Astrocyte (in vitro differentiated cells and primary cell): ENCODE measurements at regions not wholly inside any gene's neighbourhood (a gene's known extent, or its start where the extent isn't known, plus 50 kb on each side); places are given as distances from the start of the nearest gene placed in this dataset.

Source experiments
- DNase-seq: peaks from one replicate; pipeline ENCODE4 v3.0.0-alpha.2; 2010; ENCODE audit warnings: low read depth
- FAIRE-seq: peaks from 2 replicates; lab custom pipeline; 2011; peaks lifted over from hg19 to GRCh38; lab: Jason Lieb, UNC
- H2AFZ ChIP-seq: 2 replicates; pipeline ENCODE4 v1.6.0; 2012; ENCODE audit warnings: low read depth, low read length, inconsistent platforms
- H3K27ac ChIP-seq: 2 replicates; pipeline ENCODE4 v1.5.1; 2011; ENCODE audit warnings: low read depth, low read length, inconsistent platforms
- H3K27me3 ChIP-seq: 2 replicates; pipeline ENCODE4 v1.6.0; 2011; ENCODE audit warnings: low read length, inconsistent platforms; ENCODE audit not compliant: insufficient read depth
- H3K36me3 ChIP-seq: 2 replicates; pipeline ENCODE4 v1.5.1; 2011; ENCODE audit warnings: low read length, inconsistent platforms; ENCODE audit not compliant: insufficient read depth
- H3K4me1 ChIP-seq: 2 replicates; pipeline ENCODE4 v1.5.1; 2011; ENCODE audit warnings: low read length, inconsistent platforms; ENCODE audit not compliant: insufficient read depth
- H3K4me2 ChIP-seq: 2 replicates; pipeline ENCODE4 v1.6.0; 2012; ENCODE audit warnings: low read length, inconsistent platforms
- H3K4me3 ChIP-seq: 2 replicates; pipeline ENCODE4 v1.5.1; 2011; ENCODE audit warnings: low read depth, mild to moderate bottlenecking, low read length, inconsistent platforms; ENCODE audit not compliant: insufficient read depth
- H3K79me2 ChIP-seq: 2 replicates; pipeline ENCODE4 v1.6.0; 2012; ENCODE audit warnings: mild to moderate bottlenecking, low read length, inconsistent platforms; ENCODE audit not compliant: insufficient read depth
- H3K9ac ChIP-seq: 2 replicates; pipeline ENCODE4 v1.6.0; 2012; ENCODE audit warnings: mild to moderate bottlenecking, low read length, inconsistent platforms
- H3K9me3 ChIP-seq: 2 replicates; pipeline ENCODE4 v1.5.1; 2012; ENCODE audit warnings: low read depth, mild to moderate bottlenecking, low read length, inconsistent platforms; ENCODE audit not compliant: insufficient read depth
- H4K20me1 ChIP-seq: 2 replicates; pipeline ENCODE4 v1.6.0; 2012; ENCODE audit warnings: low read length, inconsistent platforms; ENCODE audit not compliant: insufficient read depth
- H3K27ac Mint-ChIP-seq: one replicate; pipeline ENCODE4 v1.8.0; 2021; ENCODE audit warnings: mild to moderate bottlenecking, mixed read lengths; ENCODE audit not compliant: unreplicated experiment
- H3K27me3 Mint-ChIP-seq: one replicate; pipeline ENCODE4 v1.8.0; 2021; ENCODE audit warnings: low read depth, mixed read lengths; ENCODE audit not compliant: unreplicated experiment
- H3K36me3 Mint-ChIP-seq: one replicate; pipeline ENCODE4 v1.8.0; 2021; ENCODE audit warnings: low read depth, mixed read lengths; ENCODE audit not compliant: unreplicated experiment
- H3K4me1 Mint-ChIP-seq: one replicate; pipeline ENCODE4 v1.8.0; 2021; ENCODE audit warnings: low read depth, mixed read lengths; ENCODE audit not compliant: unreplicated experiment
- H3K4me3 Mint-ChIP-seq: one replicate; pipeline ENCODE4 v1.8.0; 2021; ENCODE audit warnings: mild to moderate bottlenecking, moderate library complexity, mixed read lengths; ENCODE audit not compliant: unreplicated experiment
- H3K9me3 Mint-ChIP-seq: one replicate; pipeline ENCODE4 v1.8.0; 2021; ENCODE audit warnings: mild to moderate bottlenecking, mixed read lengths; ENCODE audit not compliant: unreplicated experiment
- EZH2 ChIP-seq: IDR thresholded peaks from 2 replicates; pipeline ENCODE4 v1.6.1; 2012; ENCODE audit warnings: mild to moderate bottlenecking, low read length, inconsistent platforms; ENCODE audit not compliant: insufficient read depth
- TF ChIP-seq, protein P1 (sequence below): IDR thresholded peaks from 2 replicates; pipeline ENCODE4 v1.5.1; 2011; ENCODE audit warnings: low read depth, mild to moderate bottlenecking, inconsistent platforms, low read length, moderate library complexity; ENCODE audit not compliant: insufficient read depth

GRCh38 chr9:89778100-89779090 lies 173.6 kb downstream of the GADD45G start:
- FAIRE-seq (no peak), DNase-seq (no peak)
- Histone ChIP-seq H3K4me1 (no peaks in the 10 kb centered on the region), H3K4me2 (no peak overlapping the region), H3K9ac (no peak overlapping the region), H3K4me3 (no peak overlapping the region), H2AFZ (no peak overlapping the region), H3K27me3 (peaks cover 4% of the 10 kb centered on the region), H3K27ac (no peak overlapping the region), H4K20me1 (no peaks in the 10 kb centered on the region), H3K36me3 (no peaks in the 10 kb centered on the region), H3K79me2 (no peaks in the 10 kb centered on the region), H3K9me3 (no peaks in the 10 kb centered on the region)
- H3K27me3 Mint-ChIP-seq: peaks cover 67% of the 10 kb centered on the region
- no peak overlapping the region for H3K27ac Mint-ChIP-seq
- no peaks in the 10 kb centered on the region for H3K36me3 Mint-ChIP-seq
- no peaks in the 10 kb centered on the region for H3K9me3 Mint-ChIP-seq
- no peak overlapping the region for H3K4me3 Mint-ChIP-seq
- H3K4me1 Mint-ChIP-seq: peaks cover 4% of the 10 kb centered on the region
- TF ChIP-seq, protein P1, sequence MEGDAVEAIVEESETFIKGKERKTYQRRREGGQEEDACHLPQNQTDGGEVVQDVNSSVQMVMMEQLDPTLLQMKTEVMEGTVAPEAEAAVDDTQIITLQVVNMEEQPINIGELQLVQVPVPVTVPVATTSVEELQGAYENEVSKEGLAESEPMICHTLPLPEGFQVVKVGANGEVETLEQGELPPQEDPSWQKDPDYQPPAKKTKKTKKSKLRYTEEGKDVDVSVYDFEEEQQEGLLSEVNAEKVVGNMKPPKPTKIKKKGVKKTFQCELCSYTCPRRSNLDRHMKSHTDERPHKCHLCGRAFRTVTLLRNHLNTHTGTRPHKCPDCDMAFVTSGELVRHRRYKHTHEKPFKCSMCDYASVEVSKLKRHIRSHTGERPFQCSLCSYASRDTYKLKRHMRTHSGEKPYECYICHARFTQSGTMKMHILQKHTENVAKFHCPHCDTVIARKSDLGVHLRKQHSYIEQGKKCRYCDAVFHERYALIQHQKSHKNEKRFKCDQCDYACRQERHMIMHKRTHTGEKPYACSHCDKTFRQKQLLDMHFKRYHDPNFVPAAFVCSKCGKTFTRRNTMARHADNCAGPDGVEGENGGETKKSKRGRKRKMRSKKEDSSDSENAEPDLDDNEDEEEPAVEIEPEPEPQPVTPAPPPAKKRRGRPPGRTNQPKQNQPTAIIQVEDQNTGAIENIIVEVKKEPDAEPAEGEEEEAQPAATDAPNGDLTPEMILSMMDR: no peak
- TF ChIP-seq EZH2: no peak

GRCh38 chr9:89779405-89780203 lies 174.8 kb downstream of the GADD45G start:
- H3K27me3 Mint-ChIP-seq: peaks cover 60% of the 10 kb centered on the region
- no peak overlapping the region for H3K4me2 ChIP-seq
- H3K27ac ChIP-seq: no peak overlapping the region
- no peak overlapping the region for H3K27ac Mint-ChIP-seq
- no peak for DNase-seq
- TF ChIP-seq, protein P1: no peak
- TF ChIP-seq EZH2: no peak
- FAIRE-seq: no peak
- no peaks in the 10 kb centered on the region for H3K9me3 ChIP-seq
- H3K36me3 ChIP-seq: no peaks in the 10 kb centered on the region
- H3K9ac ChIP-seq: no peak overlapping the region
- peaks cover 4% of the 10 kb centered on the region for H3K27me3 ChIP-seq
- H3K4me1 Mint-ChIP-seq: peaks cover 4% of the 10 kb centered on the region
- H3K79me2 ChIP-seq: no peaks in the 10 kb centered on the region
- no peak overlapping the region for H3K4me3 ChIP-seq
- no peak overlapping the region for H3K4me3 Mint-ChIP-seq
- H2AFZ ChIP-seq: no peak overlapping the region
- H3K36me3 Mint-ChIP-seq: no peaks in the 10 kb centered on the region
- no peaks in the 10 kb centered on the region for H4K20me1 ChIP-seq
- H3K4me1 ChIP-seq: no peaks in the 10 kb centered on the region
- H3K9me3 Mint-ChIP-seq: no peaks in the 10 kb centered on the region
